NCI-H1694 treated with DMSO at 0.1 percent for 48 hours (cell line): ENCODE measurements at regions not wholly inside any gene's neighbourhood (a gene's known extent, or its start where the extent isn't known, plus 50 kb on each side); places are given as distances from the start of the nearest gene placed in this dataset.
"Not testable (repeated sequence)": the region's sequence is repeated elsewhere in the genome, so short reads cannot be mapped to it uniquely, and the experiment has no call there.

ENCODE experiments used
- DNase-seq: peaks from one replicate; lab custom pipeline; 2025; lab: John Stamatoyannopoulos, UW

- DNase-seq, result not testable (repeated sequence)
Measured at GRCh38 chr2:242049492-242049891, 180.0 kb downstream of the RTP5 start.

GRCh38 chr2:242051463-242051862 lies 181.9 kb downstream of the RTP5 start:
- no peak for DNase-seq

- no peak for DNase-seq
Measured at GRCh38 chr2:242052421-242052820, 182.9 kb downstream of the RTP5 start.

GRCh38 chr2:242053921-242054320 lies 184.4 kb downstream of the RTP5 start:
- DNase-seq, result no peak

- DNase-seq, result no peak
Measured at GRCh38 chr2:242054406-242054805, 184.9 kb downstream of the RTP5 start.

GRCh38 chr2:242054881-242055801 lies 185.6 kb downstream of the RTP5 start:
- no peak for DNase-seq

GRCh38 chr2:242056026-242056425 lies 186.5 kb downstream of the RTP5 start:
- DNase-seq, result no peak

- no peak for DNase-seq
Measured at GRCh38 chr2:242056785-242057184, 187.3 kb downstream of the RTP5 start.

GRCh38 chr2:242057379-242058040 lies 188.0 kb downstream of the RTP5 start:
- DNase-seq, result no peak

- DNase-seq, result no peak
Measured at GRCh38 chr2:242058116-242058680, 188.7 kb downstream of the RTP5 start.

- no peak for DNase-seq
Measured at GRCh38 chr2:242059566-242059965, 190.0 kb downstream of the RTP5 start.

- no peak for DNase-seq
Measured at GRCh38 chr2:242060212-242060835, 190.8 kb downstream of the RTP5 start.

GRCh38 chr2:242061930-242062329 lies 192.4 kb downstream of the RTP5 start:
- DNase-seq, result not testable (repeated sequence)

GRCh38 chr2:242063436-242063835 lies 193.9 kb downstream of the RTP5 start:
- no peak for DNase-seq

- DNase-seq, result no peak
Measured at GRCh38 chr2:242063850-242064249, 194.3 kb downstream of the RTP5 start.

- no peak for DNase-seq
Measured at GRCh38 chr2:242064364-242065250, 195.1 kb downstream of the RTP5 start.

- DNase-seq, result no peak
Measured at GRCh38 chr2:242065426-242065825, 195.9 kb downstream of the RTP5 start.

GRCh38 chr2:242069018-242069417 lies 199.5 kb downstream of the RTP5 start:
- DNase-seq, result no peak

GRCh38 chr2:242069938-242070395 lies 200.4 kb downstream of the RTP5 start:
- not testable (repeated sequence) for DNase-seq

- peak; percentile 91 for DNase-seq
Measured at GRCh38 chr2:242070726-242071125, 201.2 kb downstream of the RTP5 start.

GRCh38 chr2:242071377-242071776 lies 201.8 kb downstream of the RTP5 start:
- not testable (repeated sequence) for DNase-seq
